CD14-positive monocyte (primary cell): ENCODE measurements at regions not wholly inside any gene's neighbourhood (a gene's known extent, or its start where the extent isn't known, plus 50 kb on each side); places are given as distances from the start of the nearest gene placed in this dataset.

Source experiments
- DNase-seq, 3 donors: peaks; one replicate each; pipeline ENCODE4 v3.0.0-alpha.2; 2011 to 2022
- H2AFZ ChIP-seq: 2 replicates; pipeline ENCODE4 v1.6.0; 2012; ENCODE audit warnings: mild to moderate bottlenecking, low read depth, low read length, inconsistent platforms; ENCODE audit not compliant: insufficient read depth, poor library complexity, severe bottlenecking
- H3K27ac ChIP-seq, 2 donors: 1 replicate in 1 of 2; 2 replicates in 1 of 2; pipeline ENCODE4 v1.5.1; 2012 to 2013; ENCODE audit warnings: low read length in 2 of 2, control low read depth in 1 of 2, inconsistent platforms in 1 of 2, low read depth in 1 of 2, mild to moderate bottlenecking in 1 of 2
- H3K27me3 ChIP-seq, 2 donors: one replicate each; pipeline versions ENCODE4 v1.6.0 to v1.6.1; 2011 to 2013; ENCODE audit warnings: low read length in 2 of 2; ENCODE audit not compliant: control insufficient read depth in 2 of 2, insufficient read depth in 2 of 2
- H3K36me3 ChIP-seq, 2 donors: replicated peaks in 1 of 2; 1 replicate in 1 of 2; 2 replicates in 1 of 2; pipeline versions ENCODE4 v1.5.1 to v1.6.1; 2012 to 2013; ENCODE audit warnings: low read length in 2 of 2, control low read depth in 1 of 2, inconsistent platforms in 1 of 2, mild to moderate bottlenecking in 1 of 2; ENCODE audit not compliant: insufficient read depth in 2 of 2, control insufficient read depth in 1 of 2
- H3K4me1 ChIP-seq, 2 donors: 1 replicate in 1 of 2; 2 replicates in 1 of 2; pipeline versions ENCODE4 v1.5.1 to v1.6.1; 2012 to 2013; ENCODE audit warnings: low read length in 2 of 2, control low read depth in 1 of 2, inconsistent platforms in 1 of 2, mild to moderate bottlenecking in 1 of 2, moderate library complexity in 1 of 2; ENCODE audit not compliant: insufficient read depth in 2 of 2, control insufficient read depth in 1 of 2
- H3K4me2 ChIP-seq: replicated peaks from 2 replicates; pipeline ENCODE3; 2012; ENCODE audit warnings: low read length, moderate library complexity, mild to moderate bottlenecking; ENCODE audit not compliant: poor library complexity, severe bottlenecking; ENCODE audit errors: extremely low read depth
- H3K4me3 ChIP-seq, 3 experiments: fragments of 200-600 bp in 1 of 3; sonication (generic) in 1 of 3; replicated peaks in 1 of 3; 1 replicate in 2 of 3; 2 replicates in 1 of 3; pipeline ENCODE4 v1.5.1; 2011 to 2013; ENCODE audit warnings: low read length in 3 of 3, mild to moderate bottlenecking in 3 of 3, control low read depth in 2 of 3, low read depth in 2 of 3, inconsistent platforms in 1 of 3, moderate library complexity in 1 of 3
- H3K79me2 ChIP-seq: 2 replicates; pipeline ENCODE4 v1.6.0; 2012; ENCODE audit warnings: mild to moderate bottlenecking, control low read depth, inconsistent platforms, low read length, moderate library complexity; ENCODE audit not compliant: insufficient read depth
- H3K9ac ChIP-seq: 2 replicates; pipeline ENCODE4 v1.6.0; 2017; ENCODE audit warnings: low read length, mild to moderate bottlenecking; ENCODE audit not compliant: insufficient read depth, poor library complexity, severe bottlenecking
- H3K9me3 ChIP-seq, 2 donors: replicated peaks in 1 of 2; 1 replicate in 1 of 2; 2 replicates in 1 of 2; pipeline versions ENCODE4 v1.5.1 to v1.6.1; 2012 to 2013; ENCODE audit warnings: low read length in 2 of 2, control low read depth in 1 of 2; ENCODE audit not compliant: control insufficient read depth in 1 of 2, insufficient read depth in 1 of 2
- H4K20me1 ChIP-seq: 2 replicates; pipeline ENCODE4 v1.6.0; 2012; ENCODE audit warnings: mild to moderate bottlenecking, low read length, control low read depth, moderate library complexity; ENCODE audit not compliant: insufficient read depth
- H3K27ac Mint-ChIP-seq, 7 donors: one replicate each; pipeline ENCODE4 v1.8.0; 2020; ENCODE audit warnings: mild to moderate bottlenecking in 7 of 7, mixed read lengths in 7 of 7, moderate library complexity in 6 of 7, inconsistent platforms in 2 of 7
- H3K27me3 Mint-ChIP-seq, 3 donors: one replicate each; pipeline ENCODE4 v1.8.0; 2021 to 2022; ENCODE audit warnings: low read depth in 3 of 3, mild to moderate bottlenecking in 3 of 3, mixed read lengths in 3 of 3, moderate library complexity in 3 of 3, inconsistent platforms in 1 of 3
- H3K36me3 Mint-ChIP-seq, 2 donors: one replicate each; pipeline ENCODE4 v1.8.0; 2020; ENCODE audit warnings: mixed read lengths in 2 of 2, inconsistent platforms in 1 of 2, mild to moderate bottlenecking in 1 of 2
- H3K4me1 Mint-ChIP-seq: one replicate; pipeline ENCODE4 v1.8.0; 2020; ENCODE audit warnings: mild to moderate bottlenecking, mixed read lengths
- H3K4me3 Mint-ChIP-seq, 2 donors: one replicate each; pipeline ENCODE4 v1.8.0; 2020; ENCODE audit warnings: mild to moderate bottlenecking in 2 of 2, mixed read lengths in 2 of 2, moderate library complexity in 1 of 2
- H3K9me3 Mint-ChIP-seq, 7 donors: one replicate each; pipeline ENCODE4 v1.8.0; 2020 to 2022; ENCODE audit warnings: mixed read lengths in 7 of 7, mild to moderate bottlenecking in 6 of 7, moderate library complexity in 6 of 7, inconsistent platforms in 2 of 7
- WGBS: methylation state at CpG from one replicate; pipeline ENCODE4 v1.1.5; 2013; ENCODE audit warnings: missing lambda C conversion rate; ENCODE audit not compliant: insufficient coverage; 5-methylcytosine and 5-hydroxymethylcytosine counted together
- intact Hi-C, 2 donors: fragments of 100-400 bp; cut with micrococcal nuclease; formaldehyde crosslinking; loops; one replicate each; pipeline versions ENCODE4 v1.15.0 to v1.15.1; 2023
- TF ChIP-seq, protein P1 (sequence below): fragments of 200-600 bp; IDR thresholded peaks from one replicate; pipeline ENCODE4 v1.8.0; 2022; ENCODE audit warnings: antibody characterized with exemption, mild to moderate bottlenecking

- no peaks in the 10 kb centered on the region for H3K27me3 ChIP-seq
- H3K27ac ChIP-seq: no peak overlapping the region
- no peaks in the 10 kb centered on the region for H3K4me1 ChIP-seq
- H3K4me3 ChIP-seq: no peak overlapping the region
- no peaks in the 10 kb centered on the region for H4K20me1 ChIP-seq
- peaks cover 0 to 13% of the 10 kb centered on the region in 2 donors for H3K9me3 ChIP-seq
- no peak overlapping the region for H3K9ac ChIP-seq
- Mint-ChIP-seq H3K27me3 (peaks cover 0 to 2% (median 0%) of the 10 kb centered on the region in 3 donors), H3K27ac (no peak overlapping the region), H3K36me3 (no peaks in the 10 kb centered on the region), H3K4me1 (no peaks in the 10 kb centered on the region), H3K4me3 (no peak overlapping the region), H3K9me3 (peaks cover 0 to 17% (median 2%) of the 10 kb centered on the region in 7 donors)
- no peak overlapping the region for H2AFZ ChIP-seq
- H3K79me2 ChIP-seq: no peaks in the 10 kb centered on the region
- DNase-seq: no peak
- no peak overlapping the region for H3K4me2 ChIP-seq
- H3K36me3 ChIP-seq: no peaks in the 10 kb centered on the region
- 100% methylated on average over 1 of the region's 2 CpGs for WGBS
- intact Hi-C loops: no loop called here
- TF ChIP-seq, protein P1, sequence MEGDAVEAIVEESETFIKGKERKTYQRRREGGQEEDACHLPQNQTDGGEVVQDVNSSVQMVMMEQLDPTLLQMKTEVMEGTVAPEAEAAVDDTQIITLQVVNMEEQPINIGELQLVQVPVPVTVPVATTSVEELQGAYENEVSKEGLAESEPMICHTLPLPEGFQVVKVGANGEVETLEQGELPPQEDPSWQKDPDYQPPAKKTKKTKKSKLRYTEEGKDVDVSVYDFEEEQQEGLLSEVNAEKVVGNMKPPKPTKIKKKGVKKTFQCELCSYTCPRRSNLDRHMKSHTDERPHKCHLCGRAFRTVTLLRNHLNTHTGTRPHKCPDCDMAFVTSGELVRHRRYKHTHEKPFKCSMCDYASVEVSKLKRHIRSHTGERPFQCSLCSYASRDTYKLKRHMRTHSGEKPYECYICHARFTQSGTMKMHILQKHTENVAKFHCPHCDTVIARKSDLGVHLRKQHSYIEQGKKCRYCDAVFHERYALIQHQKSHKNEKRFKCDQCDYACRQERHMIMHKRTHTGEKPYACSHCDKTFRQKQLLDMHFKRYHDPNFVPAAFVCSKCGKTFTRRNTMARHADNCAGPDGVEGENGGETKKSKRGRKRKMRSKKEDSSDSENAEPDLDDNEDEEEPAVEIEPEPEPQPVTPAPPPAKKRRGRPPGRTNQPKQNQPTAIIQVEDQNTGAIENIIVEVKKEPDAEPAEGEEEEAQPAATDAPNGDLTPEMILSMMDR: no peak
Observed at GRCh38 chr2:189344043-189344442, 97.2 kb upstream of the WDR75 start.

DNA sequence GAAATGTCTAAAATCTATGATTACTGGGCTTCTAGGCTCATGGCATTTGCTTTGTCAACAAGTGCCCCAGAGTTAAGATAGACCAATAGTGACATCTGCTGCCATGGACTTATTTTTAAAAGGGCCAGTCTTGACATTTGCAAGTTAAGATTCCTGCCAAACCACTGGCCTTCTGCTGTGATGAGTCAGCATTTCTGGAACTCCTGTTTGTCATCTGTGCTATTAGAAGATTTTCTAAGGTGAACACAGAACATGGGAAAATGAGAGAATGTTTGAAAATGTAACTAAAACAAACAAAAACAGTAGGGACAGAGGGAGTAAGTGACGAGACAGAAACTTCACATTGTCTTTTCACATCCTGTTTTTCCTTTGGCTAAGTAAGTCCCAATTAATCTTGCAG is 93.7 kb upstream of the WDR75 start:
- Histone ChIP-seq H3K4me1 (no peaks in the 10 kb centered on the region), H3K27me3 (no peaks in the 10 kb centered on the region), H3K4me2 (no peak overlapping the region), H3K36me3 (no peaks in the 10 kb centered on the region), H3K79me2 (no peaks in the 10 kb centered on the region), H3K27ac (no peak overlapping the region), H3K4me3 (no peak overlapping the region), H3K9me3 (no peaks in the 10 kb centered on the region), H2AFZ (no peak overlapping the region), H3K9ac (no peak overlapping the region), H4K20me1 (no peaks in the 10 kb centered on the region)
- Mint-ChIP-seq H3K9me3 (peaks cover 0 to 4% (median 0%) of the 10 kb centered on the region in 7 donors), H3K27me3 (peaks cover 0 to 2% (median 0%) of the 10 kb centered on the region in 3 donors), H3K4me1 (no peaks in the 10 kb centered on the region), H3K4me3 (no peak overlapping the region), H3K27ac (no peak overlapping the region), H3K36me3 (no peaks in the 10 kb centered on the region)
- TF ChIP-seq, protein P1: no peak
- intact Hi-C loops: no loop called here
- no peak for DNase-seq
- WGBS: no CpG with 5 or more reads among the region's 1 CpG
